ENCODE measurements at regions not wholly inside any gene's neighbourhood (a gene's known extent, or its start where the extent isn't known, plus 50 kb on each side); places are given as distances from the start of the nearest gene placed in this dataset.
"Not testable (repeated sequence)": the region's sequence is repeated elsewhere in the genome, so short reads cannot be mapped to it uniquely, and the experiment has no call there.

GRCh38 chr4:14323191-14323590 lies 679.1 kb upstream of the CPEB2 start:
- DNase-seq = no peak

- DNase-seq = no peak
Observed at GRCh38 chr4:14329228-14329627, 673.1 kb upstream of the CPEB2 start.

GRCh38 chr4:14333616-14334015 lies 668.7 kb upstream of the CPEB2 start:
- DNase-seq = no peak

GRCh38 chr4:14334166-14334565 lies 668.1 kb upstream of the CPEB2 start:
- no peak for DNase-seq

GRCh38 chr4:14335872-14336271 lies 666.4 kb upstream of the CPEB2 start:
- DNase-seq = no peak

GRCh38 chr4:14336656-14337055 lies 665.6 kb upstream of the CPEB2 start:
- DNase-seq = no peak

GRCh38 chr4:14337892-14338584 lies 664.2 kb upstream of the CPEB2 start:
- DNase-seq = no peak

- no peak for DNase-seq
Observed at GRCh38 chr4:14338585-14339265, 663.6 kb upstream of the CPEB2 start.

GRCh38 chr4:14339715-14340114 lies 662.6 kb upstream of the CPEB2 start:
- DNase-seq = no peak

GRCh38 chr4:14340321-14340720 lies 662.0 kb upstream of the CPEB2 start:
- DNase-seq = no peak

- DNase-seq = no peak
Observed at GRCh38 chr4:14343961-14344360, 658.3 kb upstream of the CPEB2 start.

- DNase-seq = no peak
Observed at GRCh38 chr4:14345356-14345775, 656.9 kb upstream of the CPEB2 start.

GRCh38 chr4:14347526-14347925 lies 654.8 kb upstream of the CPEB2 start:
- DNase-seq = no peak

GRCh38 chr4:14348506-14348905 lies 653.8 kb upstream of the CPEB2 start:
- DNase-seq = no peak

GRCh38 chr4:14358544-14359160 lies 643.6 kb upstream of the CPEB2 start:
- not testable (repeated sequence) for DNase-seq

GRCh38 chr4:14359991-14360390 lies 642.3 kb upstream of the CPEB2 start:
- no peak for DNase-seq

- no peak for DNase-seq
Observed at GRCh38 chr4:14361084-14361483, 641.2 kb upstream of the CPEB2 start.

- DNase-seq = no peak
Observed at GRCh38 chr4:14362385-14362784, 639.9 kb upstream of the CPEB2 start.

- DNase-seq = no peak
Observed at GRCh38 chr4:14364953-14365536, 637.2 kb upstream of the CPEB2 start.

GRCh38 chr4:14368391-14368790 lies 633.9 kb upstream of the CPEB2 start:
- no peak for DNase-seq

- no peak for DNase-seq
Observed at GRCh38 chr4:14371131-14371530, 631.1 kb upstream of the CPEB2 start.

- DNase-seq = no peak
Observed at GRCh38 chr4:14375816-14376215, 626.5 kb upstream of the CPEB2 start.

GRCh38 chr4:14379183-14379582 lies 623.1 kb upstream of the CPEB2 start:
- no peak for DNase-seq

All from right kidney (tissue), 1 donor.